Loucy (cell line): ENCODE measurements at regions not wholly inside any gene's neighbourhood (a gene's known extent, or its start where the extent isn't known, plus 50 kb on each side); places are given as distances from the start of the nearest gene placed in this dataset.

Source experiments
- H2AFZ ChIP-seq: fragments of 200-600 bp; sonication (generic); 2 replicates; pipeline ENCODE4 v1.6.0; 2016; ENCODE audit warnings: antibody characterized with exemption, mild to moderate bottlenecking, low read length, moderate library complexity
- H3F3A ChIP-seq: fragments of 200-600 bp; 2 replicates; pipeline ENCODE4 v1.6.0; 2016; ENCODE audit warnings: antibody characterized with exemption, low read depth, mild to moderate bottlenecking
- H3K27me3 ChIP-seq: fragments of 200-600 bp; sonication (generic); 2 replicates; pipeline ENCODE4 v1.6.1; 2014; ENCODE audit warnings: low read length, mild to moderate bottlenecking; ENCODE audit not compliant: insufficient read depth, poor library complexity, severe bottlenecking
- H3K36me3 ChIP-seq: fragments of 200-600 bp; sonication (generic); 2 replicates; pipeline ENCODE4 v1.6.1; 2016; ENCODE audit warnings: low read length; ENCODE audit not compliant: insufficient read depth
- H3K4me1 ChIP-seq: fragments of 200-600 bp; sonication (generic); 2 replicates; pipeline ENCODE4 v1.5.1; 2014; ENCODE audit warnings: low read length, mild to moderate bottlenecking; ENCODE audit not compliant: insufficient read depth, poor library complexity, severe bottlenecking
- H3K4me2 ChIP-seq: fragments of 200-600 bp; sonication (generic); 2 replicates; pipeline ENCODE4 v1.6.0; 2014; ENCODE audit warnings: antibody characterized with exemption, low read length, low read depth, mild to moderate bottlenecking; ENCODE audit not compliant: poor library complexity, severe bottlenecking
- H3K4me3 ChIP-seq: fragments of 200-600 bp; sonication (generic); 2 replicates; pipeline ENCODE4 v1.5.1; 2014; ENCODE audit warnings: low read length, mild to moderate bottlenecking, mixed read lengths; ENCODE audit not compliant: poor library complexity, severe bottlenecking
- H3K79me2 ChIP-seq: fragments of 200-600 bp; sonication (generic); 2 replicates; pipeline ENCODE4 v1.6.1; 2014; ENCODE audit warnings: low read length; ENCODE audit not compliant: insufficient read depth
- H3K9ac ChIP-seq: fragments of 200-600 bp; sonication (generic); 2 replicates; pipeline ENCODE4 v1.6.0; 2014; ENCODE audit warnings: mild to moderate bottlenecking, low read depth, low read length, moderate library complexity; ENCODE audit not compliant: poor library complexity, severe bottlenecking
- H3K9me2 ChIP-seq: fragments of 200-600 bp; sonication (generic); replicated peaks from 2 replicates; pipeline ENCODE4 v1.6.1; 2016; ENCODE audit warnings: low read depth, low read length, mixed read lengths
- H3K9me3 ChIP-seq: fragments of 200-600 bp; sonication (generic); 2 replicates; pipeline ENCODE4 v1.6.1; 2014; ENCODE audit warnings: mild to moderate bottlenecking, antibody characterized with exemption, low read length, low read depth; ENCODE audit not compliant: insufficient read depth
- H4K20me1 ChIP-seq: fragments of 200-600 bp; sonication (generic); 2 replicates; pipeline ENCODE4 v1.6.0; 2014; ENCODE audit warnings: antibody characterized with exemption, low read length, mild to moderate bottlenecking; ENCODE audit not compliant: insufficient read depth, poor library complexity, severe bottlenecking
- CTCF ChIP-seq: fragments of 200-600 bp; sonication (generic); conservative IDR thresholded peaks from 2 replicates; pipeline ENCODE4 v1.5.1; 2014; ENCODE audit warnings: mild to moderate bottlenecking, antibody characterized with exemption, low read length
- EZH2phosphoT487 ChIP-seq: fragments of 200-600 bp; IDR thresholded peaks from 2 replicates; pipeline ENCODE4 v1.6.1; 2018; ENCODE audit warnings: antibody characterized with exemption, mild to moderate bottlenecking, moderate library complexity, borderline replicate concordance

DNA sequence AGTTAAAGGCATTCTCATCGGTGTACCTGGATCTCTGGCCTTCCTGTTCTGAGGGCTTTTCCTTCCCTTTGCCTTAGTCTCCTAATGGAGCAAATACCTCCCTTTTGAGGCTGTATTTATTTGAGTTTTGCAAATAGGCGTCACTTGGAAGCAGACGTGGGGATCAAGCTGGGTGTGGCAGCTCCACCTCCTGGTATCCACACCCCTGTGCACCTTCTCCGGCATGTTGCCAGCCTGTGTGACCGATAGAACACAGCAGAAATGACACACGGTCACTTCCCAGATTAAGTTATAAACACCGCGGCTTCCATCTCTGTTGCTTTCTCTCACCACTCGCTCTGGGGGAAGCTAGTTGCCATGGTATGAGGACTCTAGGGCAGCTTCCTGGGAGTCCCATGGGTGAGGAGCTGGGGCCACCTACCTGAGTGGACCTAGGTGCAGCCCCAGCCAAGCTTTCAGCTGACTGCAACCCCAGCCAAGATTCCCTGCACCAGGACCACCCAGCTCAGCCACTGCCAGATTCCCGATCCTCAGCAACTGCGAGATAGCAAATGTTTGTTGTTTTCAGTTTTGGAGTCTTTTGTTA, 214.4 kb upstream of the MVB12B start:
- no peaks in the 10 kb centered on the region for H4K20me1 ChIP-seq
- no peaks in the 10 kb centered on the region for H3K9me3 ChIP-seq
- H3F3A ChIP-seq = no peaks in the 10 kb centered on the region
- no peak overlapping the region for H3K4me2 ChIP-seq
- no peaks in the 10 kb centered on the region for H3K4me1 ChIP-seq
- no peak overlapping the region for H3K9ac ChIP-seq
- no peaks in the 10 kb centered on the region for H3K27me3 ChIP-seq
- no peaks in the 10 kb centered on the region for H3K79me2 ChIP-seq
- no peaks in the 10 kb centered on the region for H3K36me3 ChIP-seq
- no peak overlapping the region for H3K4me3 ChIP-seq
- TF ChIP-seq EZH2phosphoT487 (no peak), CTCF (no peak)
- no peaks in the 10 kb centered on the region for H3K9me2 ChIP-seq
- H2AFZ ChIP-seq = no peak overlapping the region

DNA sequence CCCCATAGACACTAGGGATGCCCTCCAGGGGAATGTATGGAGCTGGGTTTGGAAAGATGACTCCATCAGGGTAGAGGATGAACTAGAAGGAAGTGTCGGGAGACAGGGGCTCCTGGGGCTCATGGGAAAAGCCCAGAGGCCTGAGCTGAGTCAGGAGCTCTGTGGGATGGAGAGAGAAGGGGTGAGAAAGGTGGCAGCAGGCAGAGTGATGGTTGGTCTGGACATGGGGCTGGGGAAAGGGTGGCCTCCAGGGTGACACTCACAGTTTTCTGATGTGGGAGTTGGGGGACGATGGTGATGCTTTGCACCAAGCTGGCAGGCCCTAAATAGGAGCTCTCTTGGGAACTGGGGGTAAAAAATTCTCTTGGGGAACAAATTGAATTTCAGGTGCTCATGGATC, 213.5 kb upstream of the MVB12B start:
- Histone ChIP-seq H3K4me3 (no peak overlapping the region), H2AFZ (no peak overlapping the region), H3K4me2 (no peak overlapping the region), H3F3A (no peaks in the 10 kb centered on the region), H3K4me1 (no peaks in the 10 kb centered on the region), H3K9ac (no peak overlapping the region), H3K27me3 (no peaks in the 10 kb centered on the region), H4K20me1 (no peaks in the 10 kb centered on the region), H3K9me2 (no peaks in the 10 kb centered on the region), H3K79me2 (no peaks in the 10 kb centered on the region), H3K36me3 (no peaks in the 10 kb centered on the region), H3K9me3 (no peaks in the 10 kb centered on the region)
- no peak for TF ChIP-seq CTCF
- no peak for TF ChIP-seq EZH2phosphoT487

DNA sequence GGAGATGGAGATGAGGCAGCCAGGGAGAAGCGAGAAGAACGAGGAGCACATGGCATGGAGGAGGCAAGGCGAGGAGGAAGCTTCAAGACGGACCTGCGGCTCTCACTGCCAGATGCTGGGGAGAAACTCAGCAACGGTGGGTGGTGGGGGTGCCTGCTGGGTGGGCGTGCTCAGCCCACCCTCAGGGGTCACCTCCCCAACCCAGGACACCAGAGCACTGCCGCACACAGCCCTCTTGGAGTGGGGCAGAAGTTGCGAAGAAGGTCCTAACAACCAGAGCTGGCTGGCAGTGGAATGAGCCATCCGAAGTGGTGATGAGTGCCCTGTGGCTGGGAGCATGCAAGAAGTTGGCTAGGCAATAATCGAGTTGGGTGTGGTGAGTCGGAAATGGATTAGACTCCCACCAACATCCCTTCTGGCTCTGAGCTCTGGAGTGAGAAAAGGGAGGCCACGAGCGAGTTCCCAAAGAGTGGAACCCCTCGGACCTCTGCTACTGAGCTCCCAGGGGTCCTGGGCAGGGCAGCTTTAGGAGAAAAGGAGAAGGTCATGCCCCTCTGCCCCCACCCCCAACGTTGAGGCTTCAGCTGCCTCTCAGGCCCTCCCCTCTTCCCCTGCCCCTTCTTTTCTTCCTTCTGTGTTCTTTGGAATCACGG, 212.7 kb upstream of the MVB12B start:
- H3F3A ChIP-seq = no peaks in the 10 kb centered on the region

More for the DNA sequence above, 212.7 kb upstream of the MVB12B start:
- Histone ChIP-seq H3K36me3 (no peaks in the 10 kb centered on the region), H3K27me3 (no peaks in the 10 kb centered on the region), H4K20me1 (no peaks in the 10 kb centered on the region), H3K79me2 (no peaks in the 10 kb centered on the region), H3K4me2 (no peak overlapping the region), H3K9me2 (no peaks in the 10 kb centered on the region), H3K9ac (no peak overlapping the region), H2AFZ (no peak overlapping the region), H3K4me3 (no peak overlapping the region), H3K9me3 (no peaks in the 10 kb centered on the region), H3K4me1 (no peaks in the 10 kb centered on the region)
- TF ChIP-seq EZH2phosphoT487 = no peak
- no peak for TF ChIP-seq CTCF
